Dedifferentiated amniotic fluid mesenchymal stem cell (primary cell): ENCODE measurements at regions not wholly inside any gene's neighbourhood (a gene's known extent, or its start where the extent isn't known, plus 50 kb on each side); places are given as distances from the start of the nearest gene placed in this dataset.

Source experiments
- DNase-seq: peaks from one replicate; pipeline ENCODE4 v3.0.0-alpha.2; 2016; ENCODE audit errors: extremely low spot score

GRCh38 chr7:9978106-9979064 is 995.3 kb upstream of the PHF14 start:
- no peak for DNase-seq

DNA sequence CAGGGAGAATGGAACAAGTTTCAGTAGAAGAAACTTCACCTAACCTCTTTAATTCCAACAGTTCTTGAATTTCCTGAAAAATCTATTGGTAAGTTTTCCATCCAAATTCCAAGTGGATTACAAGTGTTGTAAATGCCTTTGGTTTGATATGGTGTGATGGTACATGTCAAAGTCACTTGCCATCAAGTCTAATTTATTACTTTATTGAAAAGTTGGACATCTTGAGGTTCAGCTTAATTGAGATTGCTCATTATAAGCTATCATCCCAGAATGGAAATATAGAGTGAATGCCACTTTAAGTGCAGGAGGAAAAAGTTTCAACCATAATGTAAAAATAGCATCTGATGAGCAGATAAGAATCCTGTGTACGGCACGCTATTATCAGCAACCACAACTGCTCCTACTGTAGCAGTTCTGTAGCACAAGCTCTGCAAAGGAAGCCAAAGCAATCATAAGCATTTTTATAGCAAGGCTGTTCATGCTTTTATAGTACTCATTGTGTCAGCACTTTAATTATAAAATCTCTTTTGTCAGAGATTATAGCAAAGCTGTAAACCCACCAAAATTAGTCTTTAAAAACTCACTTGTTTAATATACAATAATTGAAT is 991.8 kb upstream of the PHF14 start:
- DNase-seq, result no peak

- no peak for DNase-seq
Observed at GRCh38 chr7:9983048-9983447, 990.6 kb upstream of the PHF14 start.

DNA sequence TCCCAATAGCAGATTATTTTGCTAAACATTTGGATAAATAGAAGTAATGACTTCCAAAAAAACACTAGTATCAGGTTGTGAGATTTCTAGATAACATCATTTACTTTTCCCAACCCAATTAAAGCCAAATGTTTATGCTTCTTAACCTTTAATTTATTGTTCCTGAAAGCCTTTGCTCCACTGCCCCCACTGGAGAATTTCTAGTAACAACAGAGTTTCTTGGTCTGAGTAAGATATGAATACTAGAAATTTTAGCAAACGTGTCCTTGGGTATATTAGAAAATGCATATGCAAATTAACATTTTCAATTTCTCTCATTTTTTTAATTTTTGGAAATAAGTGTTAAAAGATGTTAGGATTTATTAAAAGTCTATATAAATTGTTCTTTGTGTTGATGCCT is 958.0 kb upstream of the PHF14 start:
- DNase-seq, result no peak

GRCh38 chr7:10022480-10022879 is 951.2 kb upstream of the PHF14 start:
- no peak for DNase-seq

GRCh38 chr7:10022957-10023356 is 950.7 kb upstream of the PHF14 start:
- no peak for DNase-seq

DNA sequence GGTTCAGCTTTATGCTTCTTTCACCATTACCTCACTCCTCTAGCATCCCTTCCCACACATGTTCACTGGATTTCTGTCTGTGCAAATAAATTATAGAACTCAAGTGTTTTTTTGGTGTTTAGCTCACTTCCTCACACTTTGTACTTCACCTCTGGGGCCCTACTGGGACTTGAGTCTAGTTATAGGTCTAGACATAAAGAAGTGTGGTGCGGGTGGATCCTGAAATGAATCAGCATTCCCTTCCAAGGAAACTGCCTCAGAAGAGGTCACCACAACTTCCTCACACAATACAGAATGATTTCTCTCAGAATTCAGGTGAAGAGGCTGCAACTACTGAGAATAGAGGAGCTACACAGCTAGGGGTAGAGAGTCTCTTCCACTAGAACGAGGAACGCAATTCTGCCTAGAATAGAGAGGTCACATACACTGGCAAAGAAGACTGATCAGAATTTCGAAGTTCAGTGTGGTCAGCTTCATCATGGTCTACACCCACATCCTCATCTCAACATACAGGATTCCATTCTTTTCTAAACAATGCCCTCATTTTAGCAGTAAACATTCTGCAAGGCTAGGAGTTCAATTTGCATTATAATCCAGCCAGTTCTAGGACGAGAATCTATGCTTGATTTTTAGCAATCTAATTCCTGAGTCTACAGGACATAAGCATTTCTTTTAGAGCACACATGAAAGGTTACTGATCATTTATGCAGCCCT is 938.7 kb upstream of the PHF14 start:
- DNase-seq, result no peak

GRCh38 chr7:10036693-10037092 is 937.0 kb upstream of the PHF14 start:
- DNase-seq, result no peak

DNA sequence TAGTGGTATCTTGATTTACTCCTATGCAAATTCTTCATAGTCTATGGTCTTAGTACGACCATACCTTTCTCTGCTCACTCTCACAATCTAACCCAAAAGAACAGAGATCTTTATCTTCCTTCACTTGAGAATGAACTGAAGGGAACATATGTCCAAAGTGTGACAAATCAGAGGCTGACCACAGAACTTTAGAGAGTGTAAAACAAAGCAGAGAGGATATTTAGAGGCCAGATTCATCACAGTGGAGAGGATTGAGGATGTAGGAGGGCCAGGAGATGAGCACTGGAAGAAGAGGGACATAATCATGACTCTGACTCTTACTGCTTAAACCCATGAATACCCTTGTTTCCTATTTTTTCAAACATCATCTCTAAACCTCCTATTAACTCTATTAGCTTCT is 935.3 kb upstream of the PHF14 start:
- no peak for DNase-seq

- no peak for DNase-seq
Observed at GRCh38 chr7:10040674-10041073, 933.0 kb upstream of the PHF14 start.

DNA sequence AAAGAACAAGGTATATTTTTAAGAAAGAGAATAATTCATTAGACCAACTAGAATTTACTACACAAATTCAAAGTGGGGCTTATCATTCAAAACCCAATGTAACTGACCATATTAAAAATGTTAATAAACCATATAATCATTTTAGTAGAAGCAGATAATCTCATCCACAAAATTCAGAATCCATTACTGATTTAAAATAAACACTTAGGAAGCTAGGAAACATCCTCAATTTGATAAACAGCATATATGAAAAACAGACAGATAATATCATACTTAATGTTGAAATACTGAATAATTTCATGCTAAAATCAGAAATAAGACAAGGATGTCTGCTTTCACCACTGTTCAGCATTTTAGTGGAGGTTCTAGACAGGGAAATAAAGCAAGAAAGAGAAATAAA is 902.8 kb upstream of the PHF14 start:
- no peak for DNase-seq

GRCh38 chr7:10075866-10076265 is 897.8 kb upstream of the PHF14 start:
- no peak for DNase-seq

DNA sequence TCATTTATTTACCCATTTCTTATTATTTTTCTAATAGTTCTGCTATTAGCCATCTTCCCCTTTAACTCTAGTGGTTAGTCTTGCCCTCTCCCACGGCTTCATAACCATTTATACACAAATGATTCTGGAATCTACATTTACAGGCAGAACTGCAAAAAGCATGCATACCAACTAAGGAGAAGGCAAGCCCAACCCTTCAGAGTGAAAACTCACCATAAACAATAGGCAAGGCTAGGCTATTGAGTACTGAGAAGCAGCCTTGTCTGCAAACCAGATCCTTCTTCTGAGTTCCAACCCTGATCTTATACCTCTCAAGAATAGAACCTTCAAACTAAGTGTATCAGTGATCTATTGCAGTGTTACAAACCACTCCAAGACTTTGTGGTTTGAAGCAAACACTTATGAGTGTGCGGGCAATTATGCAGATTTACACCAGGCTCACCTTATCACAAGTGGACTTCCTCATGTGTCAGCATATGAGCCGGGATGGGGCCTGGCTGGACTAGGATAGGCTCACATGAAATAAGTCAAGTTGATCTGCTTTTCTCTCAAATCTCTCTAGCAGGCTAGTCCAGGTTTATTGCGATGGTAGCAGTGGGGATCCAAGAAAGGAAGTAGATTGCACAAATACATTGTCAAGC is 896.9 kb upstream of the PHF14 start:
- no peak for DNase-seq

- DNase-seq, result no peak
Observed at GRCh38 chr7:10079572-10079971, 894.1 kb upstream of the PHF14 start.

- no peak for DNase-seq
Observed at GRCh38 chr7:10082896-10083295, 890.8 kb upstream of the PHF14 start.

GRCh38 chr7:10083766-10084165 is 889.9 kb upstream of the PHF14 start:
- DNase-seq, result no peak

- DNase-seq, result no peak
Observed at GRCh38 chr7:10085231-10085630, 888.4 kb upstream of the PHF14 start.

GRCh38 chr7:10100572-10100971 is 873.1 kb upstream of the PHF14 start:
- DNase-seq, result no peak

DNA sequence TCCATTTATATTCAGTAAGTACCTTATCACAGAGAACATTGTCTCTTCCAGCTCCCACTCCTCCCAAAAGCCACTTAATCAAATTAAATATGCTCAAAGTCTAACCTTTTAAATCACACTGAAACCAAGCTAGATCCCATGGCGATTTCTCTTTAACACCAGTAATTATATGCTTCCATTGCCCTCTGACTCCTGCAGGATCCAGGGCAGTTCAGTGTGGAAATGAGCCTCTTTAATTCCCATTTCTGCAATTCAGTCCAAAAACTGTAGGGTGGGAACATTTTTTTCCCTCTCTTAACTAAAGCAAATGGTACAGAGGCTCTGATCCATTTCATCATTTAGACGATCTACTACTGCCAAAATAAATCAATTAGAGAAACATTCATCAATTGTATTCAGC is 872.3 kb upstream of the PHF14 start:
- DNase-seq, result no peak

DNA sequence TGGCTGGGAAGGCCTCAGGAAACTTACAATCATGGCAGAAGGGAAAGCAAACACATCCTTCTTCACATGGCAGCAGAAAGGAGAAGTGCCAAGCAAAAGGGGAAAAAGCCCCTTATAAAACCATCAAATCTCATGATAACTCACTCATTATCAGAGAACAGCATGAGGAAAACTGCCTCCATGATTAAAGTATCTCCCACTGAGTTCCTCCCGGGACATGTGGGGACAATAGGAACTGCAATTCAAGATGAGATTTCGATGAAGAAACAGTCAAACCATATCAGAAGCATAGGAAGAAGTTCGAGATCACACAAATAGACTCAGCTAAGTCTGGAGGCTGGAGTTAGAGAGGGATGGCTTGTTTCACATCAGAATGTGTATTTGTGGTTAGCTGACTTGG is 869.4 kb upstream of the PHF14 start:
- no peak for DNase-seq

GRCh38 chr7:10106609-10107008 is 867.1 kb upstream of the PHF14 start:
- no peak for DNase-seq

DNA sequence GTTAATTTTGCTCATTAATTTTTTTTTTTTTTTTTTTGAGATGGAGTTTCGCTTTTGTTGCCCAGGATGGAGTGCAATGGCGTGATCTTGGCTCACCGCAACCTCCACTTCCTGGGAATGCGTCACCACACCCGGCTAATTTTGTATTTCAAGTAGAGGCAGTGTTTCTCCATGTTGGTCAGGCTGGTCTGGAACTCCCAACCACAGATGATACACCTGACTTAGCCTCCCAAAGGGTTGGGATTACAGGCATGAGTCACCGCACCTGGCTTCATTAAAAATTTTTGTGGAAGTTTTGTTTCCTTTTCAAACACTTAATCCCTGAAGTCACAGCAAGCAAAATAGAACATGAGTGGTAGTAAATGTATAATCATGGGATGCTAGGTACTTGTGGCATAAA is 857.2 kb upstream of the PHF14 start:
- no peak for DNase-seq
